DMS 273 (cell line): ENCODE measurements at regions not wholly inside any gene's neighbourhood (a gene's known extent, or its start where the extent isn't known, plus 50 kb on each side); places are given as distances from the start of the nearest gene placed in this dataset.
A peak's percentile ranks its signal among the peaks of the same experiment; 100 is the strongest.

Experiments used
- DNase-seq: peaks from one replicate; lab custom pipeline; 2025; ENCODE audit not compliant: unreplicated experiment; lab: John Stamatoyannopoulos, UW

DNA sequence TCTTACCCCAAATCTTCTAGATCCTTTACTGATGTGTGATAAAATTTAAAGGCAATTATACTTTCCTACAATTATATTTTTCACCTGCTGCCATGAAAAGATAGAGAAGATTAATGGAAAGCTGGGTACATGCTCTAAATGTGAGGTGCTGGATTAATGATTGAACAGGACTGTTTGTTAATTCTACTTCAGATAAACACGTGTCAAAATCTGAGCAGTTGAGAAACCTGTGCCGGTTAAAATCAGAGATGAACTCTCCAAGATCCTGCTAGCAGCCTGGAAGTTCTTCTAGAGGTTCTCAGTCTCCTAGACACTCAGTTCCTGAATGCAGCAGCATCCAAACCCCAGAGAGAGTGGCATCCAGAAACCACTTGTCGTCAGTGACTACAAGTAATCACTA, 69.2 kb downstream of the INHBA start:
- no peak for DNase-seq

- DNase-seq = no peak
Measured at GRCh38 chr7:41630741-41631140, 72.1 kb downstream of the INHBA start.

- DNase-seq = no peak
Measured at GRCh38 chr7:41629711-41630111, 73.2 kb downstream of the INHBA start.

DNA sequence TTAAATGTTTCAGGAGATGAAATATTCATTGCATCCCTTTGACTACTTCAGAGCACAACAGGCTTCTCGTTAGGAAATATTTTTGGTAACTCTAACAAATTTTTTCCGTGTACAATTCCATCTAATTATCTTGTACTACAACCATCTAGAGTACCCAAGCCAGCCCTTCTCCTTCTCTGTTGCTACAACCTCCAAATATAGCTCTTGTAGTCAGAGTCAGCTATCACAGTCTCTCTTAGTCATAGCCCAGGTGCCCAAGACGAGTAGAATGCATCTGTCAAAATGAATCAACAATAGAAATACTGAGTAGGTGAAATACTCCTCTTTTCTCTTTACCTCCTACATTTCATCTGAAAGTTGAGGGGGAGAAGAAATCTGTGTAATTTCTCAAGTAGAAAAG, 74.0 kb downstream of the INHBA start:
- no peak for DNase-seq

DNA sequence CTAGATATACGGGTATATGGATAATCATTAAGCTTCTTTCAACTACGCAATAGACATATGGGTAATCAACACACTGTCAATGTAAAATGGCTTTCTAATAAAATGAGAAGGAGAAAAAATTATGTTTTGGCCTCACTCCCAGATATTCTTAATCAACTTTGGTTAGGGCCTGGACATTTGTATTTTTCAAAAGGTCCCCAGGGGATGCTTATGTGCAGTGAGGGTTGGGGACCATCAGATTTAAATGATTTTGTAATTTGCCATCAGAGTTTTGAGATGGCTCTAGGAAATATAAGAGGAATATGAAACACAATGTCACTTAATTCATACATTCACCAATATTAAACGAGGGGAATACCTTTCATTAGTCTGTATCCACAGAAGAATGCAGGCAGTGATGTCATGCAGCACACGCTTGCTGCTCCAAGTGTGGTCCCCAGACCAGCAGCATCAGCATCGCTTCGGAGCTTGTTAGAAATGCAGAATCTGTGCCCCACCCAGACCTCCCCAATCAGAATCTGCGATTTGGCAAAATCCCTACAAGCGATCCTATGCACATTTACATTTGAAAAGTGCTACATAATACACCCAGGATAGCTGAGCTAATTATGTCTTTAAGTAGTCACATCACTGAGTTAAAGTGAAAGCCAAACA, 75.1 kb downstream of the INHBA start:
- no peak for DNase-seq

GRCh38 chr7:41624818-41625217, 78.1 kb downstream of the INHBA start:
- DNase-seq = no peak

DNA sequence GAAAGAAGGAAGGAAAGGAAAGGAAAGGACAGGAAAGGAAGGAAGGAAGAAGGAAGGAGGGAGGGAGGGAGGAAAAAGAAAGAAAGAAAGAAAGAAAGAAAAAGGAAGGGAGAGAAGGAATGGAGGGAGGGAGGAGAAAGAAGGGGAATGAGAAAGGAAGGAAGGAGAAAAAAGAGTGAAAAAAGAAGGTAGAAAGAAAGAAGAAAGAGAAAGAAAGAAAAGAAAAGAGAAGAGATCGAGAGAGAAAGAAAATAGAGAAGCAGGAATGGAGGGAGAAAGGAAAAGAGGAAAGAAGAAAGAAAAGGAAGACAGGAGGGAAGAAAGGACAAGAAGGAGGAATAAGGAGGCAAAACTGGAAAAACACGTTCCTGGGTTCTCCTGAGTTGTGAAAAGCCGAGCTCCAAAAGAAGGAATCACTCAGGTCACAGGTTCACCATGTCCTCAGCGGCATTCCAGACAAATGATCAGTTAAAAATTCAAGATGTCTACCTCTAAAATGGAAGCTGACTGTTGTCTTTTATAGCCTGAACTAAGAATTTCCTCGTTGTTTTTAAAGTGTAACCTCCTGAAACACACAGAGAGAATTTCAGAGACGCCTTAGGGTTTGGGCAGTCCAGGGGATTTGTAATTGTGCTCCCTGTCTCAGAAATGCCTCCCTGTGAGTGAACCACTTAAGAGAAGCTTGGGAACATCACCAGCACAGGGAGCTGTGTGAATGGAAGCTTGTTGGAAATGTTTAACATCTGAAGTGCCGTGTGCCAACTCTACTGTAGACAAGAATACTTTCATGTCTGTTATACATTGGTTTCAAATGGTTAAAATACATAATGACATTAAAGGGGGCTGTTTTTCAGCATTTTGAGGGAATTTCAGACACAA, 80.7 kb downstream of the INHBA start:
- DNase-seq = no peak

- no peak for DNase-seq
Measured at GRCh38 chr7:41617987-41618386, 84.9 kb downstream of the INHBA start.

- DNase-seq = no peak
Measured at GRCh38 chr7:41612798-41613197, 90.1 kb downstream of the INHBA start.

DNA sequence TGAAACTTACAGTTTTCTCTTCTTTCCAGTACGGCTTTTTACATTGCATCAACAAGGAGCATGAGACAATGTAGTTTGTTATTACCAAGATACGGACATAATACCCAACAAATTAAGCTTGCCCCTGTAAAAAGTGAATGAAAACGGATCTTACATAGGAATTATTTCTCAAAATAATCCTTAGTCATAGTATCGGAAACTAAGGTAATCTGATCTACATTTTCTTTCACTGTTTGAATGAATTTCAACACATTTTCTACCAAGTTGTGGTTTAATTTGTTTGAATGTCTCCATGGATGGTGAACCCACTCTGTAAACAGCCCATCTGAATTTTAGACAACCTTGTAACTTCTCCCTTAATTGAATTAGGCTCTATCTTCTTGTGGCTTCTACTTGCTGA, 90.5 kb downstream of the INHBA start:
- no peak for DNase-seq

DNA sequence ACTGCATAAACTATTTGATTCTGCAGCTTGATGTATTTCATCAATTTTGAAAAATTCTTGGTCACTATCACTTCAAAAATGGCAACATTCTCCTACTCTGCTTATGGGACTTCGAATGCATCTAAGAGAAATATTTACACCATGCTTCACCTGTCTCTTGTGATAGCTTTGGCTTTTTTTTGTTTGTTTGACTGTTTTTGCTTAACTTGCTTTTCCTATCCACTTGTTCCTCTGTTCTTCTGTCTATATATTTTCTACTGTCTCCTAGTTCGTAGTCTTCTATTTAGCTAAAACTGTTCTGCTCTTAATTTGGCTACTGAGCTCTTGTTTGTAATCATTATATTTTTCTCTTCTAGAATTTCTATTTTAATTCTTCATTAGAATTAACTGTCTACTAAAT, 94.4 kb downstream of the INHBA start:
- DNase-seq = no peak

DNA sequence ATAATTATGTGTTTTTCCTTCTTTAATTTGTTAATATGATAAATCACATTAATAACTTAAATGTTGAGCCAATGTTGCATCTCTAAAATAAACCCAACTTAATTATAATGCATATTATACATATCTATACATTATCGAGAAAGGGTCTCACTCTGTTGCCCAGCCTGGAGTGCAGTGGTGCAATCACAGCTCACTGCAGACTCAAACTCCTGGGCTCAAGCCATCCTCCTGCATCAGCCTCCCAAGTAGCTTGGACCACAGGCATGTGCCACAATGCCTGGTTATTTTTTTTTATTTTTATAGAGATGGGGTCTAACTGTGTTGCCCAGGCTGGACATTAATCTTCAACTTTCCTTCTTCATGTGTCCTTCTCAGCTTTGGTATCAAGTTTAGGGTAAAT, 98.9 kb downstream of the INHBA start:
- no peak for DNase-seq

DNA sequence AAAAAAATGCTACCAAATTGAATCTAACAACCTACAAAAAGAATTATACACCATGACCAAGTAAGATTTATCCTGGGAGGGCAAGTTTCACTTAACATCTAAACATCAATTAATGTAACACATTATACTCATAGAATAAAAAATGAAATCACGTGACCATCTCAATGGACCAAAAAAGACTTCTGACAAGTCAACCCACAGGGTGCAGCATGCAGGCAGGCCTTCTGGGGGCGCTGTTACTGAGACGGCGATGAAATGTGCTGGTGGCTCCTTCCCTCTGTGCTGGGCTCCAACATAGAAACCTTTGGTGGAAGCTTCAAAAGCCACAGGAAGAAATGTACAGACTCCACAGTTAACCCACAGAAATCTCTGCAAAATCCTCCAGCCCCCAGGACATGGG, 103.1 kb downstream of the INHBA start:
- peak; percentile 45 for DNase-seq

- no peak for DNase-seq
Measured at GRCh38 chr7:41592794-41593193, 110.1 kb downstream of the INHBA start.

DNA sequence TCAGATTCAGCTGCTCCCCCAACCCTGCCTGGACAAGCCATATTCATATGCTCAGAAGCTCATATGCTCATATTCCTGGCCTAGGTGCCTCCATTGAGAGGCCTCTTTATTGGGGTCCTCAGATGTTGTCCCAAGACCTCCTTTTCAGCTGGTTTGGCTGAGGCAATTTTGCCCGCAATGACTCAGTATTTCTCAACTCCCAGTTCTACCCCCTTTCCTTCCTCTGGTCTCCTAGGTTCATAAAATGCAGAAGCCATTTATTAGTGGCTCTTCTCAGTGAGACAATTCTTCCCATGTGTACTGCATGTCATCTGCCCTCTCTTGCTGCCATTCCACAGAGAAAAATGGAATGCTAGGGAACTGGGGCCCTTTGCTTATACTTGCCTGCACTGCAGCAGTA, 110.7 kb downstream of the INHBA start:
- DNase-seq = no peak

DNA sequence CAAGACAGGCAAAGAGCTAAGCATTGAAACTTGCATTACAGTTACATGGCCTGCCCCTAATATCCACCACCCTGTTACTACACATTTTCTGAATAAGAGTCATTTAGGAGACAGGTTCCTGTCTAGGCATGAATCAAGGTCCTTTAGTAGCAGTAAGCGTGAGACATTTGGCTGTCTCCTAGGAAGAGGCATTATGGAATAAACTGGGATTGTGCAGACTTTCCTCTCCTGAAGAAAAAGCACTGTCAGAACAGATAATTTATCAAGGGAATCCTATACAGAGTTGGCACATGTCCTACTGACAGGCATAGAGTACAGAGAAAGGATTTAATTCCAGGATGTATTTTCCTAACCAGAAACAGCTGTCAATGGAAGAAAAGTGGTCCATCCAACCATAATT, 111.9 kb downstream of the INHBA start:
- no peak for DNase-seq

DNA sequence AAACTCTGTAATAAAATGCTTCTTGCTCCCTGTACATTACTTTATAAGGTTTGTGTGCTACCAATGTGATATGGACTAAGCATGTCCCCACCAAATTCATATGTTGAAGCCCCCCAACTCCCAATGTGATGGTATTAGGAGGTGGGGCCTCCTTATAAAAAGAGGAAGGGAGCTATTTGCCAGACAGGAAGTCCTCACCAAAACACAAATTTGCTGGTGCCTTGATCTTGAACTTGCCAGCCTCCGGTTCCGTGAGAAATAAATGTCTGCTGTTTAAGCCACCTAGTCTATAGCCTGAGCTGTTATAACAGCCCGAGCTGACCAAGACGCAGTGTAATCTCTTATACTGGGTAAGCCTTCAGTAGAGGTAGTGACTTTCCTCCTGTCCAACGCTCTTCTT, 114.5 kb downstream of the INHBA start:
- DNase-seq = no peak

DNA sequence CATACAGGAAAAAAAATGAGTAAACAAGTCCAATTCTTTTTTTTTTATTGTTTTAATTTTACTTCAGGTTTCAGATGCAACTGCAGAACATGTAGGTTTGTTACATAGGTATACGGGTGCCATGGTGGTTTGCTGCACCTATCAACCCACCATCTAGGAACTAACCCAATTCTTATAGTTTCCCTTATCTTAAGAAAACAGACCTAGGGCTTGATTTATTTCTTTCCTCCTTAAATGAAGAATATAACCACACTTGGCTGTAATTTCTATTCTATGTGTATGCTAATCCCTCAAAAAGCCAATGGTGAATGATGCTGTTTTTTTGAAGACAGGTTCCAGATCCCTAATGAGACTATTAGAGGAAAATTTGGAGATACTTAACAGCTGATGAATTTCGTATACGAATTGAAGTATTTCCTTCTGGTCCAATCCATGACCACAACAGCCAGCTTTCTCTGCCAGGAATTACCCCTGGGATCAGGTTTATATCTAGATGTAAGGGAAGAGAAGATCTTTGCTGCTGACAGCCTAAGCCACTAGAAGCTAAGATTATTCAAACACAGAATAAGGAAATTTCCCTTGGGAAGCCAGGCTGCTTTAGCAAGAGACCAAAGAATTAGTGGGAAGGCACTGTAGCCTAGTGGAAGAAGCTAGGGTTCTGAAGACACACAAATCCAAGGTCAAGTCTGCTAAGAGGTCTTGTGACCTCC, 115.8 kb downstream of the INHBA start:
- DNase-seq = no peak

DNA sequence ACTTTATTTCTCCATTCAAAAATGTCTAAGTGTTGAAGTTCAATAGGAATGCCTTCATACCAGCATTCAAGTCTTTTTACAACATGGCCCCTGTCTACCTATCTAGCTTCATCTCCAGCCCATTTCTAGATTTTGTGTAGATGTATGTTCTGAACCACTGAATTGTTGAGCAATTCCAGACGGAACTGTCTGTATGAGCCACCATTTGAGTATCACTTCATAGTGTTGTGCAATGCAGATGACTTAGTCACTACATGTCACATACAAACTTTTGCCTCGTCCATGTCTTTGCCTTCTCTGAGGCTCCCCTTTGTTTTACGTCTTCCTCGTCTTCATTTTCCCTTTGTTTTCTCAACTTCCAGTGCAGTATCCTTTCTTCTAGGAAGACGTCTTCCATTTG, 118.1 kb downstream of the INHBA start:
- no peak for DNase-seq

DNA sequence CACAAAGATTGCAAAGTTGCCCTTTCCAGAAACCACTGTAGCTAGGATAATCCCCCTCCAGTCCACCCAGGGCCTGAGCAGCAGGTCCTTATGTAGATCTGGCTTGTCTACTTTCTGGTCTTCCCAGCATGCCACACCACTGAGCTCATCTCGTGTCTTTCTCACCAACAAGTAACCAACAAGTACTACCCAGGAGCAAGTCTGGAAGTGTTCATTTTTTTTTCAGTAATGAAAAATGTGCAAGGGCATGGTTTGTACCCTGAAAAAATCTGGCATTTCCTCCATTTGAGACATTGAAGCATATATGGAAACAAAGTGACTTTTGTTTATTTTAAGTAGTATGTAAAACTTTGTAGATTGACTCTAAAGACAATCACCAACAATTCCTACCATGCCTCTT, 120.8 kb downstream of the INHBA start:
- DNase-seq = no peak

GRCh38 chr7:41581041-41581440, 121.8 kb downstream of the INHBA start:
- no peak for DNase-seq
